G401.6 (cell line): ENCODE measurements at regions not wholly inside any gene's neighbourhood (a gene's known extent, or its start where the extent isn't known, plus 50 kb on each side); places are given as distances from the start of the nearest gene placed in this dataset.
A peak's percentile ranks its signal among the peaks of the same experiment; 100 is the strongest.
"Not testable (repeated sequence)": the region's sequence is repeated elsewhere in the genome, so short reads cannot be mapped to it uniquely, and the experiment has no call there.

Experiments
- FAIRE-seq: peaks from 2 replicates; lab custom pipeline; 2012; peaks lifted over from hg19 to GRCh38; lab: Jason Lieb, UNC

GRCh38 chr10:52481986-52482555, 168.0 kb downstream of the DKK1 start:
- no peak for FAIRE-seq

GRCh38 chr10:52483587-52483986, 169.5 kb downstream of the DKK1 start:
- FAIRE-seq, result no peak

- no peak for FAIRE-seq
These were observed 170.4 kb downstream of the DKK1 start for GRCh38 chr10:52484206-52485065.

GRCh38 chr10:52485462-52485861, 171.4 kb downstream of the DKK1 start:
- no peak for FAIRE-seq

- no peak for FAIRE-seq
These were observed 172.9 kb downstream of the DKK1 start for GRCh38 chr10:52486840-52487611.

GRCh38 chr10:52488606-52489485, 174.8 kb downstream of the DKK1 start:
- FAIRE-seq, result peak; percentile 82

GRCh38 chr10:52491246-52491995, 177.3 kb downstream of the DKK1 start:
- FAIRE-seq, result no peak

- FAIRE-seq, result no peak
These were observed 185.2 kb downstream of the DKK1 start for GRCh38 chr10:52499281-52499680.

GRCh38 chr10:52500476-52500875, 186.4 kb downstream of the DKK1 start:
- no peak for FAIRE-seq

GRCh38 chr10:52502237-52502636, 188.2 kb downstream of the DKK1 start:
- no peak for FAIRE-seq

- FAIRE-seq, result not testable (repeated sequence)
These were observed 191.3 kb downstream of the DKK1 start for GRCh38 chr10:52505341-52505740.

GRCh38 chr10:52514481-52514880, 200.4 kb downstream of the DKK1 start:
- FAIRE-seq, result no peak

GRCh38 chr10:52517012-52517411, 202.9 kb downstream of the DKK1 start:
- no peak for FAIRE-seq

GRCh38 chr10:52523696-52524095, 209.6 kb downstream of the DKK1 start:
- FAIRE-seq, result no peak

GRCh38 chr10:52525761-52526160, 211.7 kb downstream of the DKK1 start:
- no peak for FAIRE-seq

GRCh38 chr10:52526251-52526823, 212.3 kb downstream of the DKK1 start:
- FAIRE-seq, result no peak

- FAIRE-seq, result no peak
These were observed 218.7 kb downstream of the DKK1 start for GRCh38 chr10:52532650-52533290.

GRCh38 chr10:52533986-52534385, 219.9 kb downstream of the DKK1 start:
- no peak for FAIRE-seq

- FAIRE-seq, result no peak
These were observed 225.4 kb downstream of the DKK1 start for GRCh38 chr10:52539463-52539862.

GRCh38 chr10:52540479-52540984, 226.5 kb downstream of the DKK1 start:
- FAIRE-seq, result no peak
